ENCODE measurements at regions not wholly inside any gene's neighbourhood (a gene's known extent, or its start where the extent isn't known, plus 50 kb on each side); places are given as distances from the start of the nearest gene placed in this dataset.

- ChIA-PET POLR2A (no interaction called here), CTCF (no interaction called here)
- intact Hi-C loops (cut with micrococcal nuclease; ENCODE audit: unreplicated experiment), result no loop called here
- Mint-ChIP-seq H3K9me3 (ENCODE audit: unreplicated experiment) (peaks cover 20% of the 10 kb centered on the region), H3K36me3 (ENCODE audit: insufficient read depth, unreplicated experiment) (no peaks in the 10 kb centered on the region), H3K4me1 (ENCODE audit: low read depth, unreplicated experiment) (no peaks in the 10 kb centered on the region), H3K27ac (ENCODE audit: unreplicated experiment) (no peak overlapping the region), H3K27me3 (ENCODE audit: insufficient read depth, unreplicated experiment) (no peaks in the 10 kb centered on the region), H3K4me3 (ENCODE audit: unreplicated experiment) (no peak overlapping the region)
- H3K9me3 ChIP-seq, result peaks cover 9% of the 10 kb centered on the region; the same call in 1 of the 2 replicates
- no peaks in the 10 kb centered on the region for H3K36me3 ChIP-seq (ENCODE audit: control insufficient read depth, insufficient read depth, low read length)
- H3K4me1 ChIP-seq, result no peaks in the 10 kb centered on the region
- no TSS peak for BruUV-seq (replicated peaks)
- H3K27me3 ChIP-seq (replicated peaks; ENCODE audit: control insufficient read depth, insufficient read depth, low read length), result no peaks in the 10 kb centered on the region
- TF ChIP-seq CTCF (IDR thresholded peaks at IDR 0.05; ENCODE audit: insufficient read depth in 1 of 2, low read depth in 1 of 2, low read length in 1 of 2, severe bottlenecking in 1 of 2, unreplicated experiment in 1 of 2), result no peak
- no peak for DNase-seq
- H3K4me3 ChIP-seq (ENCODE audit: low read depth, low read length), result no peak overlapping the region
These were observed 140.2 kb upstream of the TIAM1 start for GRCh38 chr21:31484219-31484618.

- BruUV-seq (replicated peaks), result no TSS peak
- no peaks in the 10 kb centered on the region for H3K27me3 Mint-ChIP-seq (ENCODE audit: insufficient read depth, unreplicated experiment)
- H3K36me3 Mint-ChIP-seq (ENCODE audit: insufficient read depth, unreplicated experiment), result no peaks in the 10 kb centered on the region
- H3K27me3 ChIP-seq (replicated peaks; ENCODE audit: control insufficient read depth, insufficient read depth, low read length), result no peaks in the 10 kb centered on the region
- H3K4me1 Mint-ChIP-seq (ENCODE audit: low read depth, unreplicated experiment), result no peaks in the 10 kb centered on the region
- H3K36me3 ChIP-seq (ENCODE audit: control insufficient read depth, insufficient read depth, low read length), result no peaks in the 10 kb centered on the region
- ChIA-PET POLR2A (no interaction called here), CTCF (no interaction called here)
- no peak overlapping the region for H3K27ac Mint-ChIP-seq (ENCODE audit: unreplicated experiment)
- peaks cover 20% of the 10 kb centered on the region for H3K9me3 Mint-ChIP-seq (ENCODE audit: unreplicated experiment)
- H3K9me3 ChIP-seq, result peaks cover 9% of the 10 kb centered on the region; the same call in 1 of the 2 replicates
- no peak overlapping the region for H3K4me3 ChIP-seq (ENCODE audit: low read depth, low read length)
- intact Hi-C loops (cut with micrococcal nuclease; ENCODE audit: unreplicated experiment), result no loop called here
- no peaks in the 10 kb centered on the region for H3K4me1 ChIP-seq
- no peak for DNase-seq
- no peak overlapping the region for H3K4me3 Mint-ChIP-seq (ENCODE audit: unreplicated experiment)
- TF ChIP-seq CTCF (IDR thresholded peaks at IDR 0.05; ENCODE audit: insufficient read depth in 1 of 2, low read depth in 1 of 2, low read length in 1 of 2, severe bottlenecking in 1 of 2, unreplicated experiment in 1 of 2), result no peak
These were observed 139.1 kb upstream of the TIAM1 start for GRCh38 chr21:31483146-31483545.

- DNase-seq, result no peak
- Histone ChIP-seq H3K4me1 (no peaks in the 10 kb centered on the region), H3K36me3 (ENCODE audit: control insufficient read depth, insufficient read depth, low read length) (no peaks in the 10 kb centered on the region), H3K27me3 (replicated peaks; ENCODE audit: control insufficient read depth, insufficient read depth, low read length) (no peaks in the 10 kb centered on the region), H3K4me3 (ENCODE audit: low read depth, low read length) (no peak overlapping the region), H3K9me3 (peaks cover 9% of the 10 kb centered on the region; the same call in 1 of the 2 replicates)
- TF ChIP-seq CTCF (IDR thresholded peaks at IDR 0.05; ENCODE audit: insufficient read depth in 1 of 2, low read depth in 1 of 2, low read length in 1 of 2, severe bottlenecking in 1 of 2, unreplicated experiment in 1 of 2), result no peak
- Mint-ChIP-seq H3K27me3 (ENCODE audit: insufficient read depth, unreplicated experiment) (no peaks in the 10 kb centered on the region), H3K27ac (ENCODE audit: unreplicated experiment) (no peak overlapping the region), H3K4me1 (ENCODE audit: low read depth, unreplicated experiment) (no peaks in the 10 kb centered on the region), H3K4me3 (ENCODE audit: unreplicated experiment) (no peak overlapping the region), H3K9me3 (ENCODE audit: unreplicated experiment) (peaks cover 20% of the 10 kb centered on the region), H3K36me3 (ENCODE audit: insufficient read depth, unreplicated experiment) (no peaks in the 10 kb centered on the region)
- intact Hi-C loops (cut with micrococcal nuclease; ENCODE audit: unreplicated experiment), result no loop called here
- ChIA-PET CTCF (no interaction called here), POLR2A (no interaction called here)
- no TSS peak for BruUV-seq (replicated peaks)
These were observed 138.4 kb upstream of the TIAM1 start for GRCh38 chr21:31482460-31482859.

Data from Caco-2 (cell line).